Liver (tissue), 3 donors: ENCODE measurements at regions not wholly inside any gene's neighbourhood (a gene's known extent, or its start where the extent isn't known, plus 50 kb on each side); places are given as distances from the start of the nearest gene placed in this dataset.

Source experiments
- CTCF ChIP-seq: fragments of 150-350 bp; IDR thresholded peaks from 2 replicates; pipeline ENCODE4 v1.5.1; 2017; ENCODE audit warnings: improper control_type of control experiment, low read depth, low read length; ENCODE audit not compliant: missing input control
- HNF4A ChIP-seq, 2 donors: conservative IDR thresholded peaks; 2 replicates each; pipeline ENCODE4 v1.6.1; 2016; ENCODE audit warnings: antibody characterized with exemption in 2 of 2, mild to moderate bottlenecking in 2 of 2
- TAF1 ChIP-seq: conservative IDR thresholded peaks from 2 replicates; pipeline ENCODE4 v1.6.1; 2016; ENCODE audit warnings: antibody characterized with exemption, mild to moderate bottlenecking
- donor health status: healthy.
- donor health status: healthy.

DNA sequence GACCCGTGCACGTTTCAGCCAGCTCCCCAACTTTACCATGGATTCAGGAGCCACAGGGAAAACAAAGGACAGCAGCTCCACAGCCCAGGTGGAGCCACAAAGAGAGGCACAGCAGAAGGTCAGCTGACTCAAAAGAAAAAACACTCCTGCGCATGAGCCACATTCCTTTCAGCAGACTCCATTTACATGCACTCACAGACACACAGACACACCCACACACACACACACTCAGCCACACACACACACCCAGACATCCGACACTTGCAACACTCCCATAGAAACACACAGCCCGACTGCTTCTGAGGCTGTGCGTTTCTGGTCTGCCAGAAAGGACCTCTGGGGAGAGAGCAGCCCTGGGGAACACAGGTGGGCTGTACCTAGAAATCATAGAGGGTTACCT is 2335.5 kb downstream of the TP53TG3F start:
- TF ChIP-seq CTCF: no peak
- no peak for TF ChIP-seq HNF4A (conservative IDR thresholded peaks at IDR 0.05)
- no peak for TF ChIP-seq TAF1
